RWPE1 (cell line): ENCODE measurements at regions not wholly inside any gene's neighbourhood (a gene's known extent, or its start where the extent isn't known, plus 50 kb on each side); places are given as distances from the start of the nearest gene placed in this dataset.

Source experiments
- CTCF ChIA-PET: fragments of 350-600 bp; sonication (Branson Sonifier 250); formaldehyde crosslinking; extraction: SDS; loops from one replicate; lab custom pipeline; 2021; lab: Yijun Ruan, JAX
- POLR2A ChIA-PET: fragments of 400-600 bp; formaldehyde crosslinking; extraction: SDS; loops from one replicate; lab custom pipeline; 2020; ENCODE audit warnings: antibody characterized with exemption; ENCODE audit not compliant: low non-redundant PET; lab: Yijun Ruan, JAX
- DNase-seq: peaks from one replicate; pipeline ENCODE4 v3.0.0; 2012; ENCODE audit warnings: low spot score
- H3K27ac ChIP-seq: fragments of 450-650 bp; 2 replicates; pipeline ENCODE4 v1.5.1; 2017
- TF ChIP-seq, protein P1 (sequence below): fragments of 450-650 bp; conservative IDR thresholded peaks from 2 replicates; pipeline ENCODE4 v1.5.1; 2017; ENCODE audit warnings: low read depth, mild to moderate bottlenecking

DNA sequence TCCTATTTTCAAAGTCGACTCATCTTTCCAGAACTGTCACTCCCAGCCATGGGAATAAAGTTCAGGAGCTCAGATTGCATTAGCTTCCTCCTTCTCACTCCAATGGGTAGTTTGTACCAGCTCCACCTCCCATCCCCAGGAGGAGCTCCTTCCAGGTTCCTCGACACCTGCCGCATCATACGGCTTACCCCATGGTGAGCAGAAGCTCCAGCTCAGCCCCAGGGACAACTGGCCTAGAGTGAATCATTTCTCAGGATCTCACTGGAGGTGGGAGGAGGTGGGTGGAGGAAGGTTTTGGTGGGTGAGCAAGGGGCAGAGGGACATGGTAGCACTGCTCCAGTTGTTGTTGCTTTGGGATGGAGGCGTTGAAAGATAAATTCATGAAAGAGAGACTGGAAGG is 196.3 kb upstream of the PKDCC start:
- no peak overlapping the region for H3K27ac ChIP-seq
- no peak for DNase-seq
- TF ChIP-seq, protein P1, sequence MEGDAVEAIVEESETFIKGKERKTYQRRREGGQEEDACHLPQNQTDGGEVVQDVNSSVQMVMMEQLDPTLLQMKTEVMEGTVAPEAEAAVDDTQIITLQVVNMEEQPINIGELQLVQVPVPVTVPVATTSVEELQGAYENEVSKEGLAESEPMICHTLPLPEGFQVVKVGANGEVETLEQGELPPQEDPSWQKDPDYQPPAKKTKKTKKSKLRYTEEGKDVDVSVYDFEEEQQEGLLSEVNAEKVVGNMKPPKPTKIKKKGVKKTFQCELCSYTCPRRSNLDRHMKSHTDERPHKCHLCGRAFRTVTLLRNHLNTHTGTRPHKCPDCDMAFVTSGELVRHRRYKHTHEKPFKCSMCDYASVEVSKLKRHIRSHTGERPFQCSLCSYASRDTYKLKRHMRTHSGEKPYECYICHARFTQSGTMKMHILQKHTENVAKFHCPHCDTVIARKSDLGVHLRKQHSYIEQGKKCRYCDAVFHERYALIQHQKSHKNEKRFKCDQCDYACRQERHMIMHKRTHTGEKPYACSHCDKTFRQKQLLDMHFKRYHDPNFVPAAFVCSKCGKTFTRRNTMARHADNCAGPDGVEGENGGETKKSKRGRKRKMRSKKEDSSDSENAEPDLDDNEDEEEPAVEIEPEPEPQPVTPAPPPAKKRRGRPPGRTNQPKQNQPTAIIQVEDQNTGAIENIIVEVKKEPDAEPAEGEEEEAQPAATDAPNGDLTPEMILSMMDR, result no peak
- POLR2A ChIA-PET, result no interaction called here
- CTCF ChIA-PET, result interaction anchor here (0.6 to 1.7 kb wide), 5 partner anchors 10 to 1714 kb away, joined by 3 to 7 read pairs (median 3); no protein-coding TSS in a partner anchor

DNA sequence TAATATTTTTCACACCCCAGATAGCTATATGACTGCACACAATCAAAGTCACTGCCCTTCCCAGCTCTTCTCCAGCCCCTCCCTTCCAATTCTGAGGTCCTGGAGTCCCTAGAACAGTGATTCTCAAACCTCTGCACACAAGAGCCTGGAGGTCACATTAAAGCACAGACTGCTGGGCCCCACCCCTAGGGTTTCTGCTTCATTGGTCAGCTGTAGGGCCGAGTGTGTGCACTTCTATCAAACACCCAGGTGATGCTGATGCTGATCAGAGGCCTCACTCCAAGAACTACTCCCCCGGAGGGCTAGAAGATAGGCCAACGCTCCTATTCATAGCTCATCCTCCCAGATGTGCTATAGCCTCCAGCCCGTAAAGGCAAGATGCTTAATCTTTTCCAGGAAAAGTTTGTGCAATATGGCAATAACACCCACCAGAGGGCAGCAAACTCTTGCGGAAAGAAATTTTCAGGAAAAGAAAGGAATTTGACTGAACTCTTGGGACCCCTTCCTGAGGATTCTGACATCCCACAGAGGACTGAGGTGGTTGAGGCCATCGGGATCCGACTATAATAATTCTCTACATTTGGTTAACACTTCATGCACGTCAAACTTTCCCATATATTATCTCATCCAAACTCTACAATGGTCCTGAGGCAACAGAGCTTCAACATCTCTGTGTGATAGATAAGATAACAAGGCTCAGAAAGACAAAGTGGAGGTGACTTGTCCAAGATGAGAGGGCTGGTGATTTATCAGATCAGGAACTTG is 194.2 kb upstream of the PKDCC start:
- DNase-seq, result peak; percentile 45
- no peak overlapping the region for H3K27ac ChIP-seq
- ChIA-PET POLR2A (no interaction called here), CTCF (interaction anchor here (0.5 to 4.5 kb wide), 19 partner anchors 8 to 383 kb away, joined by 3 to 60 read pairs (median 3); no protein-coding TSS in a partner anchor)
- TF ChIP-seq, protein P1, result peak; percentile 69

DNA sequence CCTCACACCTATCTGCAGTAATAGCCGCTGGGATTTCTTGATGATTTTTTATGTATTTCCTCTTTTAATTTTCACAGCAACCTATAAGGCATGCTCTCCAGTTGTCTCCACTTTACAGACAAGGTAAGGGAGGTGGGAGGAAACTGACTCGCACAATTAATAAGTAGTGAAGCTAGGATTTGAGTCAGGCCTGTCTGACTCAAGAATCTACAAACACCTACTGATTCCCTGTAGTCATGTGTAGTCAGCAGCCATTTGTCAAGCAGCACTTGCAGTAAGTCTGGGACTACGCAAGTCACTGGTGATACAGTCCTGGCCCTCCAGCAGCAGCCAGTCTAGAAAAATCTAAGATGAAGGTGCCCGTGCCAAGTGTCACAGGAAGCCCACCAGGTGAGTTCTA is 193.6 kb upstream of the PKDCC start:
- CTCF ChIA-PET, result interaction anchor here (0.6 to 4.5 kb wide), 8 partner anchors 9 to 241 kb away, joined by 3 to 60 read pairs (median 4); no protein-coding TSS in a partner anchor

DNA sequence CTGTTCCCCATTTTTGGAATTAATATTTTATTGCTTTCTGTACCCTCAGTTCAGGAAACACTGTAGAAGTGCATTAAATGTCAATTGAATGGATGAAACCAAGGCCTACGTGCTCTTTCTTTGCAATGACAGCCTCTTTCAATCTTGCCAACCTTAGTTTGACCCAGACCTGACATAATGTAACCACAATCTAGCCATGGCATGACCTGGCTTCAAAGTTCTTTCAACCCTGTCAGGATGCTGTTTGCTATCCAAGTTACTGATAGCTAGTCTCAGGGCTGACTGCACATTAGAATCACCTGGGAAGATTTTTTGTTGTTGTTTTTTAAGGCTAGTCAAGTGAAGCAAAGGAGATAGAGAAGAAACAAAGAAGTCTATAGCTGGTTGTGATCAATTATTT is 190.9 kb upstream of the PKDCC start:
- POLR2A ChIA-PET, result no interaction called here
- TF ChIP-seq, protein P1, result no peak
- DNase-seq, result no peak
- no peak overlapping the region for H3K27ac ChIP-seq
- CTCF ChIA-PET, result no interaction called here

More for the DNA sequence above, 193.6 kb upstream of the PKDCC start:
- TF ChIP-seq, protein P1, result no peak
- POLR2A ChIA-PET, result no interaction called here
- DNase-seq, result no peak
- no peak overlapping the region for H3K27ac ChIP-seq

DNA sequence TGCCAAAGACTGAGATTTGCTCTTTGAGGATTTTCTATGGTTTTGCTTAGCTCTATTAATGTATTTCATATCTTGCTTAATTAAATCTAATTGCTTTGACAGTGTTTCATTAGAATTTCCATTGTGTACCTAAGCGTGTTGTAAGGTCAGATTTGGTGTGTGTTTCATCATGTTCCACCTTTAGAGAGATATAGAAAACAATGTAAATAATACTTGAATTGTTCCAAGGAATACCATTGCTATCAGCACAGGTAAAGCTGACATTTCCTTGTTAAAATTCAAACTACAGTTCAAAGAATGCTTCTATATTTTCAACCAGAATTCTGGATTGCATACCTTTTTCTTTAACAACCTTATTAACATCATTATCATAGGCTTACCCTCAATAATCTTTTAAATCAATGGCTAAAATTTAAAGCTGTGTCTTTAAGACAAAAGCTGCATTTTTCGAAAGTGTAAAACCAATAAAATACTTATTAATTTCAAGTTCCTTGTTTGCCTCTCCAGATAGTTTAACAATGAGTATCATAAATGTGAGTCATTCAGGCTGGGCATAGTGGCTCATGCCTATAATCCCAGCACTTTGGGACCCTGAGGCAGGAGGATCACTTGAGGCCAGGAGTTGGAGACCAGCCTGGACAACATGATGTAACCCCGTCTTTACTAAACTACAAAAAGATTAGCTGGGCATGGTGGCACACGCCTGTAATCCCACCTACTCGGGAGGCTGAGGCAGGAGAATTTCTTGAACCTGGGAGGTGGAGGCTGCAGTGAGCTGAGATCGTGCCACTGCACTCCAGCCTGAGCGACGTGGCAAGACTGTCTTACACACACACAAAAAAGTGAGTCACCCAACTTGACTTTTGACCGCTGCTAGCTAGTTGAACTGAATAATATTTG is 188.0 kb upstream of the PKDCC start:
- peak; percentile 18 for DNase-seq
- ChIA-PET CTCF (interaction anchor here (0.6 to 1.6 kb wide), 6 partner anchors 10 to 443 kb away, joined by 3 to 7 read pairs (median 4); no protein-coding TSS in a partner anchor), POLR2A (no interaction called here)
- H3K27ac ChIP-seq, result no peak overlapping the region
- TF ChIP-seq, protein P1, result no peak

DNA sequence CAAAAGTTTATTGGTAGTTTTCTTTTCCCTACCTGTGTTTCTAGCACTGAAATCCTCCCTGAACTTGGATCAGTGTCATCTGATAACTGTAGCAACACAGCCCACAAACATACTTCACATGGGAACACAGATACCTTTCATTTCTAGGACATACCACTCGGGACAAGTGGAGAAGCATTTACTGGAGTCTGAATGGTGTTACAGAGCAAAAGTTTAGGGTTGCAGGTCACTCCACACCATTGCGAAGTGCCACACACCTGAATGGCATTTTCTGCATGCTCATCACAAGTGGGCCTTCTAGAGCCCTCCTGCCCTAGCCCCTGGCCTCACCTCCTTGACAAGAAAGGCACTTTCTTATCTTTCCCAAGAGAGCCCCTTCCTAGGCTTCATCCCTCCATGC is 184.8 kb upstream of the PKDCC start:
- DNase-seq, result no peak
- POLR2A ChIA-PET, result no interaction called here
- no peak overlapping the region for H3K27ac ChIP-seq
- CTCF ChIA-PET, result no interaction called here
- TF ChIP-seq, protein P1, result no peak
